ENCODE measurements at regions not wholly inside any gene's neighbourhood (a gene's known extent, or its start where the extent isn't known, plus 50 kb on each side); places are given as distances from the start of the nearest gene placed in this dataset.

DNA sequence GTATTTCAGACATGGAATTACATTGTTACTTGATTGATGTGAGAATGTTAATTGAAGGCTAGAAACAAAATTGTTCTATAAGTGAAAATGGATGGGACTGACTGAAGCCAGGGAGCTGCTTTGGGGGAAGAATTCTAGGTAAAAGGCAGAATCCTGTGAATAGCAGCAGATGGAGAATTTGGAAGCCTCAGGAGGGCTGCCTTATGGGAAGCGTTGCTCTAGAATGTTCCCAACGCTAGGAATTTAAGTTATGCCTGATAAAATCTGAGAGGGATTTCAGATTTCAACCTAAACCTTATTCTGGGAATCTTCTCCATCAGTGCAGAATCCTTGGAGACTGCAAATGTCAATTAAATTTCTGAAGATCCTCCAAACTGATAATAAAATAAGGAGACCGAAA, 858.2 kb upstream of the FLRT2 start:
- H3K4me1 Mint-ChIP-seq, result no peaks in the 10 kb centered on the region
- no peaks in the 10 kb centered on the region for H3K36me3 Mint-ChIP-seq
- DNase-seq, result no peak
- peaks cover 1 to 5% of the 10 kb centered on the region in 2 donors for H3K9me3 Mint-ChIP-seq
- H3K27ac Mint-ChIP-seq, result no peak overlapping the region
- no peak for ATAC-seq (replicated peaks)
- H3K4me3 Mint-ChIP-seq, result no peak overlapping the region
- H3K27me3 Mint-ChIP-seq, result no peaks in the 10 kb centered on the region

- Mint-ChIP-seq H3K9me3 (peaks cover 0 to 2% of the 10 kb centered on the region in 2 donors), H3K27ac (no peak overlapping the region), H3K4me1 (no peaks in the 10 kb centered on the region), H3K27me3 (no peaks in the 10 kb centered on the region), H3K36me3 (no peaks in the 10 kb centered on the region), H3K4me3 (no peak overlapping the region)
- ATAC-seq (replicated peaks), result no peak
- DNase-seq, result no peak
Measured at GRCh38 chr14:84674636-84675035, 855.3 kb upstream of the FLRT2 start.

DNA sequence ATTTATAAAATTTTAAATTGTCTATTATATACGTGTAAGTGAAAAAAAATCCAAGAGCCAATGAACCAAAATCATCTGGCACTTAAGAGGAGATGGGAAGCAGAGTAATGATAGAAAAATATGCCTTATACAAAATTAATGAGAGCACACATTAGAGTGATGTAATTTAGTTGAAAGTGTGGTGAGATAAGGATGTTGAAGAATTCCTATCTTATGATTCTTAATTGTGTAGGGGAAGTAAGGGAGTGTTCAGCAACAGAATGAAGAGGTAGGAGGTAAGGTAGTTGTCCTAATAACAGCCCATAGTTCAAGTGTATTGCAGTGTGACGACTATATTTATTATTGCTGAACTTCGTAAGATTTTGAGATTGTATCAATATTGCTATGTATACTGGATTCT, 843.4 kb upstream of the FLRT2 start:
- H3K27me3 Mint-ChIP-seq, result no peaks in the 10 kb centered on the region
- ATAC-seq (replicated peaks) (no peak), DNase-seq (no peak)
- H3K36me3 Mint-ChIP-seq, result no peaks in the 10 kb centered on the region
- H3K4me1 Mint-ChIP-seq, result no peaks in the 10 kb centered on the region
- no peak overlapping the region for H3K4me3 Mint-ChIP-seq
- no peak overlapping the region for H3K27ac Mint-ChIP-seq
- peaks cover 7 to 10% of the 10 kb centered on the region in 2 donors for H3K9me3 Mint-ChIP-seq

GRCh38 chr14:84688297-84689025, 841.5 kb upstream of the FLRT2 start:
- no peaks in the 10 kb centered on the region for H3K36me3 Mint-ChIP-seq
- peaks cover 6 to 7% of the 10 kb centered on the region in 2 donors for H3K9me3 Mint-ChIP-seq
- no peak for DNase-seq
- no peaks in the 10 kb centered on the region for H3K27me3 Mint-ChIP-seq
- H3K4me3 Mint-ChIP-seq, result no peak overlapping the region
- no peaks in the 10 kb centered on the region for H3K4me1 Mint-ChIP-seq
- ATAC-seq (replicated peaks), result no peak
- H3K27ac Mint-ChIP-seq, result no peak overlapping the region

- no peak overlapping the region for H3K27ac Mint-ChIP-seq
- DNase-seq (no peak), ATAC-seq (replicated peaks) (no peak)
- no peaks in the 10 kb centered on the region for H3K4me1 Mint-ChIP-seq
- H3K4me3 Mint-ChIP-seq, result no peak overlapping the region
- no peaks in the 10 kb centered on the region for H3K9me3 Mint-ChIP-seq
- H3K27me3 Mint-ChIP-seq, result no peaks in the 10 kb centered on the region
- no peaks in the 10 kb centered on the region for H3K36me3 Mint-ChIP-seq
Measured at GRCh38 chr14:84694161-84694560, 835.8 kb upstream of the FLRT2 start.

DNA sequence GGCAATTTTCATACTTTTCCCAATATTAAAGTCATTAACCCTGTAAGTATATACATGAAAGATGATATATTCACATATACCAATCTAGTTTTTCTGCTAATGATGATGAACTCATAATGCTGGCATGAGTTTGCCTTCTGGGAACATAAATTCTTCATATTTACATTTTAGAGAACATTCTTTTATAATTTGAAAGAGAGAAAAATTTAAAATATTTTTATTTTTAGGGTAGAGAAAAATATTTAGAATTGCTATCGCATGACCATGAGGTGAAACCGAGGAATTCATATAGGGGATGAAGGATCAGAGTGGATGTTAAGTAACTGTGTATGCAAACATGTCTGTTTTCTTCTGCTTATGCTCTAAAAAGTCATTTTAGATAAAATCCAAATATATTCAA, 825.3 kb upstream of the FLRT2 start:
- H3K4me3 Mint-ChIP-seq, result no peak overlapping the region
- ATAC-seq (replicated peaks), result no peak
- H3K36me3 Mint-ChIP-seq, result no peaks in the 10 kb centered on the region
- H3K27me3 Mint-ChIP-seq, result no peaks in the 10 kb centered on the region
- H3K27ac Mint-ChIP-seq, result no peak overlapping the region
- no peaks in the 10 kb centered on the region for H3K4me1 Mint-ChIP-seq
- peaks cover 3 to 5% of the 10 kb centered on the region in 2 donors for H3K9me3 Mint-ChIP-seq
- DNase-seq, result no peak

DNA sequence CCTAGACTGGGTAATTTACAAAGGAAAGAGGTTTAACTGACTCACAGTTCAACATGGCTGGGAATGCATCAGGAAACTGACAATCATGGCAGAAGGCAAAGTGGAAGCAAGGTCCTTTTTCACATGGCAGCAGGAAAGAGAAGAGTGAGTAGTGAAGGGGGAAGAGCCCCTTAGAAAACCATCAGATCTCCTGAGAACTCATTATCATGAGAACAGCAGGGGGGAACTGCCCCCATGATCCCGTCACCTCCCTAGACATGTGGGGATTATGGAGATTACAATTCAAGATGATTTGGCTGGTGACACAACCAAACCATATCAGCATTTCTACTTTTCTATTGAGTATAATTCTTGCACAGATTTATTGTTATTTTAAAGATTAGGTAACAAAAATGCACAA, 822.1 kb upstream of the FLRT2 start:
- ATAC-seq (replicated peaks), result no peak
- Mint-ChIP-seq H3K9me3 (peaks cover 7 to 13% of the 10 kb centered on the region in 2 donors), H3K4me1 (no peaks in the 10 kb centered on the region)

DNA sequence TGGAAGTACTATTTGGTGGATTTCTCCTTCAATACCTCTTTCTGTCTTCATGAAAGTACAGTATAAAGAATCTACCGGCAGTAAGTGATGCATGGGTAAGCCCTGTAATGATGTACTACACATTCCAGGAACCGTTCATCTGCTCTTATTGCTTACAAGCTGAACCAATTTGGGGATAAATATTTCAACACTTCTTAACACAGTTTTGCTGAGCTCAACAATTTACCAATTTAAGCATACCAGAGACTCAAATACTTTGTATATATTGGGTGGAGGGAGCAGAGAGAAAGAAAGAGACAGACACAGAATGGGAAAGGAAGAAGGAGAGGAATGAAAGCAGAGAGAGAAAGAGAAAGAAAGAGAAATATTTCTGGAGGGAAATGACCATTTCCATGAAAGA, 821.1 kb upstream of the FLRT2 start:
- H3K27me3 Mint-ChIP-seq, result no peaks in the 10 kb centered on the region
- H3K4me1 Mint-ChIP-seq, result no peaks in the 10 kb centered on the region
- no peaks in the 10 kb centered on the region for H3K36me3 Mint-ChIP-seq
- no peak overlapping the region for H3K4me3 Mint-ChIP-seq
- DNase-seq (no peak), ATAC-seq (replicated peaks) (no peak)
- H3K9me3 Mint-ChIP-seq, result peaks cover 7 to 13% of the 10 kb centered on the region in 2 donors
- no peak overlapping the region for H3K27ac Mint-ChIP-seq

More for the DNA sequence above, 822.1 kb upstream of the FLRT2 start:
- no peak overlapping the region for H3K27ac Mint-ChIP-seq
- H3K4me3 Mint-ChIP-seq, result no peak overlapping the region
- no peak for DNase-seq
- H3K27me3 Mint-ChIP-seq, result no peaks in the 10 kb centered on the region
- no peaks in the 10 kb centered on the region for H3K36me3 Mint-ChIP-seq

DNA sequence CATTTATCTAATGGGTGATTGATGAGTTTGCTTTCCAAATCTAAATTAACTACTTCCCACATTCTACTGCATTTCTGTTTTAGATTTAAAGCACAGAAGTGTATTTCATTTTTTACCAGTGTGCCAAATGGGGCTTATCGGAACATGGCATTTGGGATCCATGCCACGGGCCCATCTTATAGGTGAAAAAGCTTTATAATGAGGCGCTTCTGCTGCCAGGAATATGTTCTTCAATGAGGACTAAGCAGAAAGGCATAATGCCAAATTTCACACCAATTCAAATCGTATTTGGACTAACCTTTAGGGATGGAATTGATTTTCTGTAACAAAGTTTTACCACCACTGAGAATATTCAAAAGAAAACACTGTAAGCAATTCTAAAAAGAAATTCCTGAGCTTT, 803.5 kb upstream of the FLRT2 start:
- no peak overlapping the region for H3K4me3 Mint-ChIP-seq
- ATAC-seq (replicated peaks) (no peak), DNase-seq (no peak)
- H3K4me1 Mint-ChIP-seq, result no peaks in the 10 kb centered on the region
- H3K27ac Mint-ChIP-seq, result no peak overlapping the region
- H3K27me3 Mint-ChIP-seq, result no peaks in the 10 kb centered on the region
- peaks cover 0 to 6% of the 10 kb centered on the region in 2 donors for H3K9me3 Mint-ChIP-seq
- H3K36me3 Mint-ChIP-seq, result no peaks in the 10 kb centered on the region

DNA sequence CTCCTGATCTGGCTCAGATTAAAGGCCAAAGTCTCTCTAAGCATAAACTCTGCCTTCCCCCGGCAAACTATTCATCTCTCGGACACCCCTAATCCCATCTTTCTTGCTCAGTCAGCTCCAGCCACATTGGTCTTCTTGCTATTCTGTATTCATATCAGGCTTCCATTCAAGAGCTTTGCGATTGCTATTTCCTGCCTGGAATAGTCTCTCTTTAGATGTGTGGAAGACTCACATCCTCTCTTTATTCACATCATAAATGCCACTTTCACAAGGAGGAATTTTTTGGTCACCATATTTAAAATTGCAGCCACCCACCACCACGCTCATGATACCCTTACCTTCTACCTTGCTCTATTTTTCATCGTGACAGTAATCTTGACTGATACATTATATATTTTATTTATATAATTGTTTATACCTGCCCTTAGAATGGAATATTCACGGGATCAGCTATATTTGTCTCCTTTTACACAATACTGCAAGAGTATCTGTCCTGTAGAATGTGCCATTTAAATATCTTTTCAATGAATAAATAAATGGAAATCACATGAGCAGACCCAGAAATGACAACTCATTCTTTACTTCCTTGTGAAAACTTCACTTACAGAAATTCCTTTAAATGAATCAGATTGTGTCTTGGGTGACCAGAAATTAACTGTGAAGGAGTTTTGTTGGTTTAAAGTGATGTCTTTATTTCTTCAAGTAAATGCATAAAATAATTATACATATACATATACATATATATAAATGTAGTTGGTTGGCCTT, 780.6 kb upstream of the FLRT2 start:
- DNase-seq (no peak), ATAC-seq (replicated peaks) (no peak)
- Mint-ChIP-seq H3K27me3 (no peaks in the 10 kb centered on the region), H3K4me1 (no peaks in the 10 kb centered on the region), H3K27ac (no peak overlapping the region), H3K4me3 (no peak overlapping the region), H3K9me3 (peaks cover 4 to 7% of the 10 kb centered on the region in 2 donors), H3K36me3 (no peaks in the 10 kb centered on the region)

- no peaks in the 10 kb centered on the region for H3K27me3 Mint-ChIP-seq
- H3K27ac Mint-ChIP-seq, result no peak overlapping the region
- H3K4me1 Mint-ChIP-seq, result no peaks in the 10 kb centered on the region
- H3K36me3 Mint-ChIP-seq, result no peaks in the 10 kb centered on the region
- H3K4me3 Mint-ChIP-seq, result no peak overlapping the region
- no peak for ATAC-seq (replicated peaks)
- H3K9me3 Mint-ChIP-seq, result peaks cover 4 to 9% of the 10 kb centered on the region in 2 donors
- no peak for DNase-seq
Measured at GRCh38 chr14:84750284-84750683, 779.7 kb upstream of the FLRT2 start.

- no peak overlapping the region for H3K4me3 Mint-ChIP-seq
- ATAC-seq (replicated peaks) (no peak), DNase-seq (no peak)
- no peaks in the 10 kb centered on the region for H3K4me1 Mint-ChIP-seq
- H3K27ac Mint-ChIP-seq, result no peak overlapping the region
- no peaks in the 10 kb centered on the region for H3K36me3 Mint-ChIP-seq
- peaks cover 4 to 9% of the 10 kb centered on the region in 2 donors for H3K9me3 Mint-ChIP-seq
- no peaks in the 10 kb centered on the region for H3K27me3 Mint-ChIP-seq
Measured at GRCh38 chr14:84750763-84751554, 779.0 kb upstream of the FLRT2 start.

DNA sequence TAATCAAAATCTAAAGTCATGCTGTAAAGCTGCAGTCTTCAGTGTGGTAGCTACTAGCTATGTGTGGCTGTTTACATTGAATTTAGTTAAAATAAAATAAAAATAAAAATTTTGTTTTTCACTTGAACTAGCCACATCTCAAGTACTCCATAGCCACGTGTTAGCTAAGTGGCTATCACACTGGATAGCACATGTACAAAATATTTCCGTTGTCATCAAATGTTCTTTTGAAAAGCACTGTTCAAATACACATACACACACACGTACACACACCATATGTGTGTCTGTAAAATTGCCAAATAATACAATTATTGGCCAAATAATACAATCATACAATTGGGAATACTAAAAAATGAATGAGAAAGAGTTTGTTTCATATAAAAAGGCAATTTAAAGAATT, 778.2 kb upstream of the FLRT2 start:
- no peak for ATAC-seq (replicated peaks)
- no peaks in the 10 kb centered on the region for H3K27me3 Mint-ChIP-seq
- no peaks in the 10 kb centered on the region for H3K36me3 Mint-ChIP-seq
- peaks cover 4 to 8% of the 10 kb centered on the region in 2 donors for H3K9me3 Mint-ChIP-seq
- H3K27ac Mint-ChIP-seq, result no peak overlapping the region
- no peak for DNase-seq
- H3K4me1 Mint-ChIP-seq, result no peaks in the 10 kb centered on the region
- no peak overlapping the region for H3K4me3 Mint-ChIP-seq

GRCh38 chr14:84760489-84761126, 769.3 kb upstream of the FLRT2 start:
- no peaks in the 10 kb centered on the region for H3K27me3 Mint-ChIP-seq
- peaks cover 7% of the 10 kb centered on the region in 2 donors for H3K9me3 Mint-ChIP-seq
- H3K27ac Mint-ChIP-seq, result no peak overlapping the region
- H3K4me3 Mint-ChIP-seq, result no peak overlapping the region
- no peaks in the 10 kb centered on the region for H3K4me1 Mint-ChIP-seq
- ATAC-seq (replicated peaks) (no peak), DNase-seq (no peak)
- no peaks in the 10 kb centered on the region for H3K36me3 Mint-ChIP-seq

Data from stimulated activated naive B cell treated with anti-CD40 and anti-IgM and Interleukin-4, amounts not matched to agents 10 μg/mL and 1 μg/mL and 100 μg/mL, for 72 hours (primary cell).